Chondrocyte (in vitro differentiated cells): ENCODE measurements at regions not wholly inside any gene's neighbourhood (a gene's known extent, or its start where the extent isn't known, plus 50 kb on each side); places are given as distances from the start of the nearest gene placed in this dataset.
"Not testable (repeated sequence)": the region's sequence is repeated elsewhere in the genome, so short reads cannot be mapped to it uniquely, and the experiment has no call there.

Source experiments
- DNase-seq: peaks from one replicate; pipeline ENCODE4 v3.0.0; 2021; ENCODE audit warnings: mixed read lengths, low spot score
- H3K27ac Mint-ChIP-seq: one replicate; pipeline ENCODE4 v1.8.0; 2021; ENCODE audit warnings: mild to moderate bottlenecking, moderate library complexity, mixed read lengths; ENCODE audit not compliant: unreplicated experiment
- H3K27me3 Mint-ChIP-seq: 2 replicates; pipeline ENCODE4 v1.8.0; 2021; ENCODE audit warnings: low read depth, mixed read lengths
- H3K36me3 Mint-ChIP-seq: 2 replicates; pipeline ENCODE4 v1.8.0; 2021; ENCODE audit warnings: low read depth, mixed read lengths
- H3K4me1 Mint-ChIP-seq: 2 replicates; pipeline ENCODE4 v1.8.0; 2021; ENCODE audit warnings: low read depth, mild to moderate bottlenecking, mixed read lengths
- H3K4me3 Mint-ChIP-seq: one replicate; pipeline ENCODE4 v1.8.0; 2021; ENCODE audit warnings: mild to moderate bottlenecking, moderate library complexity, mixed read lengths; ENCODE audit not compliant: unreplicated experiment
- H3K9me3 Mint-ChIP-seq: 2 replicates; pipeline ENCODE4 v1.8.0; 2021; ENCODE audit warnings: low read depth, mixed read lengths
- TF ChIP-seq, protein P1 (sequence below): fragments of 200-600 bp; sonication (generic); IDR thresholded peaks from 2 replicates; pipeline ENCODE4 v1.5.0; 2021; ENCODE audit warnings: antibody characterized with exemption, mild to moderate bottlenecking, moderate library complexity

DNA sequence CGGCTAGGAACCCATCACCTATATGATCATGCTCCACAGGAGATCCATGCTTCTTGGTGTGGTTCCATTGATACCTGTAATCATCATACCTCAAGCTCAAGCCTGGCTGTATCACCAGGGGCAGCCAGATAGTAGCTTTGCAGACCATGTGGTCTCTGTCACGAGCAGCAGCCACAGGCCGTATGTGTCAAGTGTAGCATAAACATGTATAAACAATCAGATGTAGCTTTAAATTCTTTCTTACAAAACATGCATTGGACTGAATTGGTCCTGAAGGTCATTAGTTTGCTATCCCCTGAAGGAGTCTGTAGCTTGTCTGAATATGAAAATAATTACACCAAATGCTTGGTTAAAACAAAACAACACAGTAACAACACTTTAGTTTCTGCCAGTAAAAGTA lies 1223.2 kb upstream of the TMEM132C start:
- Mint-ChIP-seq H3K27me3 (no peaks in the 10 kb centered on the region), H3K4me3 (no peak overlapping the region), H3K27ac (no peak overlapping the region), H3K4me1 (no peaks in the 10 kb centered on the region), H3K36me3 (no peaks in the 10 kb centered on the region), H3K9me3 (no peaks in the 10 kb centered on the region)
- TF ChIP-seq, protein P1, sequence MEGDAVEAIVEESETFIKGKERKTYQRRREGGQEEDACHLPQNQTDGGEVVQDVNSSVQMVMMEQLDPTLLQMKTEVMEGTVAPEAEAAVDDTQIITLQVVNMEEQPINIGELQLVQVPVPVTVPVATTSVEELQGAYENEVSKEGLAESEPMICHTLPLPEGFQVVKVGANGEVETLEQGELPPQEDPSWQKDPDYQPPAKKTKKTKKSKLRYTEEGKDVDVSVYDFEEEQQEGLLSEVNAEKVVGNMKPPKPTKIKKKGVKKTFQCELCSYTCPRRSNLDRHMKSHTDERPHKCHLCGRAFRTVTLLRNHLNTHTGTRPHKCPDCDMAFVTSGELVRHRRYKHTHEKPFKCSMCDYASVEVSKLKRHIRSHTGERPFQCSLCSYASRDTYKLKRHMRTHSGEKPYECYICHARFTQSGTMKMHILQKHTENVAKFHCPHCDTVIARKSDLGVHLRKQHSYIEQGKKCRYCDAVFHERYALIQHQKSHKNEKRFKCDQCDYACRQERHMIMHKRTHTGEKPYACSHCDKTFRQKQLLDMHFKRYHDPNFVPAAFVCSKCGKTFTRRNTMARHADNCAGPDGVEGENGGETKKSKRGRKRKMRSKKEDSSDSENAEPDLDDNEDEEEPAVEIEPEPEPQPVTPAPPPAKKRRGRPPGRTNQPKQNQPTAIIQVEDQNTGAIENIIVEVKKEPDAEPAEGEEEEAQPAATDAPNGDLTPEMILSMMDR = no peak
- no peak for DNase-seq

DNA sequence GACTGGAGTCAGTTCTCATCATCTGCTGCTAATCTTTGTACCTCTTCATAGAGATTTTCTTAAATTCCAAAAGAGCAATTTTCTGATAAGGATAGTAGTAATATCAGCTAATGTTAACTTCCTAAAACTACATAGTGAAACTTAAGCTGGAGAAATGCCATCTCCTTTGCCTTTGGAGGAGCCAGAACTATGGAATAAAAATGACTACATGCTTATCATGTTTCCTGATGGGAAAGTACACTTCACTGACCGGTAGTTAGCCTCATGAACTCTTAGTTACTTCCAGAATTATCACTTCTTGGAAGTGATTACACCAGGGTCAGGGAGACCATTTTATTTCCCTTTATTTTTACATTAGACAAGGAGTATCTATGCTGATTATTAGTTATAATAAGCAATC lies 1222.1 kb upstream of the TMEM132C start:
- no peak for DNase-seq
- Mint-ChIP-seq H3K27me3 (no peaks in the 10 kb centered on the region), H3K4me1 (no peaks in the 10 kb centered on the region), H3K4me3 (no peak overlapping the region), H3K9me3 (peaks cover 3% of the 10 kb centered on the region), H3K27ac (no peak overlapping the region), H3K36me3 (no peaks in the 10 kb centered on the region)
- TF ChIP-seq, protein P1 = no peak

- no peak for DNase-seq
- Mint-ChIP-seq H3K36me3 (no peaks in the 10 kb centered on the region), H3K27ac (no peak overlapping the region), H3K27me3 (no peaks in the 10 kb centered on the region), H3K4me1 (no peaks in the 10 kb centered on the region), H3K9me3 (peaks cover 9% of the 10 kb centered on the region), H3K4me3 (no peak overlapping the region)
- TF ChIP-seq, protein P1 = no peak
Observed at GRCh38 chr12:127046467-127046866, 1220.5 kb upstream of the TMEM132C start.

GRCh38 chr12:127048057-127048456 lies 1218.9 kb upstream of the TMEM132C start:
- no peak overlapping the region for H3K27ac Mint-ChIP-seq
- peaks cover 9% of the 10 kb centered on the region for H3K9me3 Mint-ChIP-seq
- no peaks in the 10 kb centered on the region for H3K27me3 Mint-ChIP-seq
- TF ChIP-seq, protein P1 = no peak
- no peaks in the 10 kb centered on the region for H3K36me3 Mint-ChIP-seq
- no peaks in the 10 kb centered on the region for H3K4me1 Mint-ChIP-seq
- DNase-seq = no peak
- H3K4me3 Mint-ChIP-seq = no peak overlapping the region

- H3K27me3 Mint-ChIP-seq, H3K4me1 Mint-ChIP-seq, H3K9me3 Mint-ChIP-seq: not testable (repeated sequence)
Observed at GRCh38 chr12:127048525-127048924, 1218.4 kb upstream of the TMEM132C start.

DNA sequence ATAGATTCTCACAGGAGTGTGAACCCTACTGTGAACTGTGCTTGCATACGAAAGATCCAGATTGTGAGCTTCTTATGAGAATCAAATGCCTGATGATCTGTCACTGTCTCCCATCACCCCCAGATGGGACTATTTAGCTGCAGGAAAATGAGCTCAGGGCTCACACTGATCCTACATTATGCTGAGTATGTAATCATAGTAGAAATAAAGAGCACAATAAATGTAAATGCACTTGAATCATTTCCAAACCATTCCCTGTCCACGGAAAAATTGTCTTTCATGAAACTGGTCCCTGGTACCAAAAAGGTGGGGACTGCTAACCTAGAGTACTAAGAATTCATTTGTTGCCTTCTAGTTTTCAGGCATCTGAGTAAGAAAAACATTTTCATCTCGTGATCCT lies 1215.8 kb upstream of the TMEM132C start:
- H3K36me3 Mint-ChIP-seq = no peaks in the 10 kb centered on the region
- no peak for DNase-seq
- no peak overlapping the region for H3K4me3 Mint-ChIP-seq
- peaks cover 9% of the 10 kb centered on the region for H3K9me3 Mint-ChIP-seq
- TF ChIP-seq, protein P1 = no peak
- H3K4me1 Mint-ChIP-seq = peaks cover 11% of the 10 kb centered on the region
- no peaks in the 10 kb centered on the region for H3K27me3 Mint-ChIP-seq
- no peak overlapping the region for H3K27ac Mint-ChIP-seq

More at GRCh38 chr12:127048525-127048924, 1218.4 kb upstream of the TMEM132C start:
- not testable (repeated sequence) for H3K36me3 Mint-ChIP-seq, H3K27ac Mint-ChIP-seq, DNase-seq, H3K4me3 Mint-ChIP-seq
